ENCODE measurements at regions not wholly inside any gene's neighbourhood (a gene's known extent, or its start where the extent isn't known, plus 50 kb on each side); places are given as distances from the start of the nearest gene placed in this dataset.

DNA sequence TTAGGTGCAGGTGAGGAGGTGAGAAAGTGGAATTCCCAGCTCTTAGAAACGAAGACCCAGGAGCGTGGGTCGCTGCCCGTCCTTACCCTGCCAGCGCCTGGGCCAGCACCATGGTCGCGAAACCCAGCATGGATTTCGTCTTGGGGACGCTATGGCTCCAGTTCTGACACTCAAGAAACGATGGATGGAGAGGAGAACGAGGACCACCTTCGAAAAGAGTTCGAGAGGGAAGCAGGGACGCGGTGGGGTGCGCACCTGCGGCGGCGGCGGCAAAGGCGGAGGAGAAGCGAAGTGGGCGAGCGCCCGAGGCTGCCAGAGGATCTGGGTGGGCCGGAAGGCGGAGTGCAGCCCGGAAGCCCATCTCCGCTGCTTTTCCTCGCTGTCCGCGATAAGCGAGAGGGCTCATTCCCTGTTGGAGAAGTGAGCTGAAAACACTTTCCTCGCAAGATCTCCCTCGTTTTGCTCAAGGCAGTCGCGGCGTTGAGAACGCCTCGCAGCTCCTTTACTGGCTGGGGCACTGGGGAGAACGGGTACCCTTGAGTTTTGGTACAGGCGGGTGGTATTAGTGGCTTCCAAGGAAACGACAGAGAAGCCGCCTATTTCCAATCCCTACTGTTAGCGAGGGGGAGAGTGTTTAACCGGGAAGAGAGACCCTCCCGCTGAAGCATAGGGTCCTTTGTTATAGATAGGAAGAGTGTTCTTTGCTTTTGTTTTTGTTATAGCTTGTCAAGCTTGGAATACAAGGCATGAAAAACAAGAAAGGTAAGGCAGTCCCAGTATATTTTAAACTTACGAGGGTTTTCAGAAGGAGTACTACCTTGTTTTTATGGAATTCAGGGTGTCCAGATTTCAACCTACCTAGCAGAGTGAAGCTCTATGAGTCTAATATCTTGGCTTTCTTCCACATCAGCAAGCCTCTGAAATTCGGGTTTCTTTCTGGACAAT, 109.5 kb downstream of the TRIM27 start:
- H3K27me3 ChIP-seq (ENCODE audit: insufficient read depth, low read depth), result peaks cover 7% of the 10 kb centered on the region
- H3K27ac ChIP-seq, result no peak overlapping the region
- no peak overlapping the region for H2AFZ ChIP-seq (ENCODE audit: low read depth)
- H4K20me1 ChIP-seq (ENCODE audit: insufficient read depth), result no peaks in the 10 kb centered on the region
- no peaks in the 10 kb centered on the region for H3K36me3 ChIP-seq (ENCODE audit: insufficient read depth)
- H3K9ac ChIP-seq, result no peak overlapping the region
- H3K4me2 ChIP-seq, result no peak overlapping the region
- H3K79me2 ChIP-seq (ENCODE audit: insufficient read depth, low read depth), result no peaks in the 10 kb centered on the region
- no peaks in the 10 kb centered on the region for H3K4me1 ChIP-seq (ENCODE audit: low read depth, poor library complexity, severe bottlenecking)
- no peak overlapping the region for H3K4me3 ChIP-seq (IDR thresholded peaks at IDR 0.05; ENCODE audit: insufficient read depth, low read depth, low read length)
- no peak for TF ChIP-seq CTCF (conservative IDR thresholded peaks at IDR 0.05; ENCODE audit: low read depth, low read length)

DNA sequence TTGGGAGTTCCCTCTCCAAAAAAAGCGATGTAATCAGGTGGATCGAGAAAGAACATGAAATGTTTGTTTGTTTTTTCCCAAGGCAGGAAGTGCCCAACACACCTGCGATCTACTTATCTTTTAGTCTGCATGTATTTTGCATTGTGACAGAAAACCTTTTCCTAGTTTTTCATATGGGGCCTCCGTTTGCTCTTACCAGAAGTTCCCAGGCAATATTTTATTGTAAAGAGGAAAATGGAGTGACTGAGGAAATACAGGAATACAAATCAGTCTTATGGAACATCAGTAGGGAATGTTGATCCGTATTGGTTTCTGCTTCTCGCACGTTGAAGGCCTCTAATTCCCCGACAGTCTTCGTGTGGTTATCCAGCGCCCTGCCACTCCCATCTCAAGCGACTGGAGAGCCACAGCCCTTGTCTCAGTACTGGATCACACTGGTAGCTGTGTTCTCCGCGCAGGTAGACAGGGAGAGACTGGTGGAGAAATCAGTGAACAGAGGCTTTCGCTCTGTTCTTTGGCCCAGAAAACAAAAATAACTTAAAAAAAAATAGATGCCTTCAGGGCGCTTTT, 107.4 kb downstream of the TRIM27 start:
- Histone ChIP-seq H3K4me3 (IDR thresholded peaks at IDR 0.05; ENCODE audit: insufficient read depth, low read depth, low read length) (no peak overlapping the region), H3K79me2 (ENCODE audit: insufficient read depth, low read depth) (no peaks in the 10 kb centered on the region), H2AFZ (ENCODE audit: low read depth) (no peak overlapping the region), H4K20me1 (ENCODE audit: insufficient read depth) (no peaks in the 10 kb centered on the region), H3K27ac (no peak overlapping the region), H3K4me1 (ENCODE audit: low read depth, poor library complexity, severe bottlenecking) (no peaks in the 10 kb centered on the region), H3K27me3 (ENCODE audit: insufficient read depth, low read depth) (peaks cover 7% of the 10 kb centered on the region), H3K36me3 (ENCODE audit: insufficient read depth) (no peaks in the 10 kb centered on the region), H3K4me2 (peak overlapping the region; percentile 41; the same call in 1 of the 2 replicates), H3K9ac (no peak overlapping the region)
- TF ChIP-seq CTCF (conservative IDR thresholded peaks at IDR 0.05; ENCODE audit: low read depth, low read length), result no peak

GRCh38 chr6:28816909-28817807, 106.6 kb downstream of the TRIM27 start:
- Histone ChIP-seq H3K4me1 (ENCODE audit: low read depth, poor library complexity, severe bottlenecking) (no peaks in the 10 kb centered on the region), H3K27ac (no peak overlapping the region), H3K4me3 (IDR thresholded peaks at IDR 0.05; ENCODE audit: insufficient read depth, low read depth, low read length) (no peak overlapping the region), H3K79me2 (ENCODE audit: insufficient read depth, low read depth) (no peaks in the 10 kb centered on the region), H4K20me1 (ENCODE audit: insufficient read depth) (no peaks in the 10 kb centered on the region), H3K27me3 (ENCODE audit: insufficient read depth, low read depth) (peaks cover 7% of the 10 kb centered on the region), H3K36me3 (ENCODE audit: insufficient read depth) (no peaks in the 10 kb centered on the region), H3K4me2 (peak overlapping the region; percentile 41), H3K9ac (no peak overlapping the region), H2AFZ (ENCODE audit: low read depth) (no peak overlapping the region)
- no peak for TF ChIP-seq CTCF (conservative IDR thresholded peaks at IDR 0.05; ENCODE audit: low read depth, low read length)

DNA sequence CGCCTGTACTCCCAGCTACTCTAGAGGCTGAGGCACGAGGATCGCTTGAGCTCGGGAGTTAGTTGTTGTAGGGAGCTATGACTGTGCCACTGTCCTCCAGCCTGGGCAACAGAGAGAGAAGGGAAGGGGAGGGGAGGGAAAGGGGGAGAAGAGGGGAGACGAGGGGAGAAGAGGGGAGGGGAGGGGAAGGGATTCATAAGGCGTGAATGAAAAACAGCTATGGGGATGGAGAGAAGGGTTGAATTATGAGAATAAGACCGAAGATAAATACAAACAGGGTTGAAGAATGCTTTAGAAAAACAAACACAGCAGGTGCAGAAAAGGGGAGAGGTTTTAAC, 106.0 kb downstream of the TRIM27 start:
- Histone ChIP-seq H3K9ac (no peak overlapping the region), H3K27ac (no peak overlapping the region), H4K20me1 (ENCODE audit: insufficient read depth) (no peaks in the 10 kb centered on the region), H3K79me2 (ENCODE audit: insufficient read depth, low read depth) (no peaks in the 10 kb centered on the region), H3K4me3 (IDR thresholded peaks at IDR 0.05; ENCODE audit: insufficient read depth, low read depth, low read length) (no peak overlapping the region), H3K27me3 (ENCODE audit: insufficient read depth, low read depth) (peaks cover 7% of the 10 kb centered on the region), H3K4me2 (peak overlapping the region; percentile 41), H3K36me3 (ENCODE audit: insufficient read depth) (no peaks in the 10 kb centered on the region), H2AFZ (ENCODE audit: low read depth) (no peak overlapping the region), H3K4me1 (ENCODE audit: low read depth, poor library complexity, severe bottlenecking) (no peaks in the 10 kb centered on the region)
- no peak for TF ChIP-seq CTCF (conservative IDR thresholded peaks at IDR 0.05; ENCODE audit: low read depth, low read length)

All from KMS-11 (cell line).